GM21529 (cell line): ENCODE measurements at regions not wholly inside any gene's neighbourhood (a gene's known extent, or its start where the extent isn't known, plus 50 kb on each side); places are given as distances from the start of the nearest gene placed in this dataset.

Experiments
- ATAC-seq: cut with Tn5 transposase; IDR thresholded peaks from one replicate; pipeline ENCODE4 v1.9.1; 2021; ENCODE audit not compliant: unreplicated experiment

- no peak for ATAC-seq
These were observed 169.4 kb downstream of the WT1 start for GRCh38 chr11:32265911-32266310.

- ATAC-seq, result no peak
These were observed 168.7 kb downstream of the WT1 start for GRCh38 chr11:32266601-32267000.

DNA sequence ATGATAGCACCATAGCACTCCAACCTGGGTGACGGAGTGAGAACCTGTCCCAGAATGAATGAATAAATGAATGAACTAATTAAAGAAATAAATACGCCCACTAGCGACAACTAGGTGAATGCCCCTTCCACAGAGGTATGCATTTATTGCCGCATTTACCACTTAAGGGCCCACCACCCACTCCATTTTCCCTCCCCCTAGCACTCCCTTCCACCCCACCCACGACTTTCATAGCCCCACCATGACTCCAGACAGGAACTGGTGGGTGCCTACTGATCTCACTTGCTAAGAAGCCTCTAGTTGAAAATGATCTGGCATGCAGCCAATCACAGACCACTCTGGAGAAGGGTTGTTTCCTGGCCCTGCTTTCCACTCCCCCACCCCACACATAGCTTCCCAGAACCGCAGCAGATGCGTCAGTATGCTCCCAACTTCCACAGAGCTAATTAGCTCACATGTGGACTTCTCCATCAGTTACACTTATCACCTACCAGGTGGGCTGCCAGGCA lies 167.6 kb downstream of the WT1 start:
- no peak for ATAC-seq

GRCh38 chr11:32273931-32274330 lies 161.4 kb downstream of the WT1 start:
- no peak for ATAC-seq

- ATAC-seq, result no peak
These were observed 155.7 kb downstream of the WT1 start for GRCh38 chr11:32279672-32280071.

DNA sequence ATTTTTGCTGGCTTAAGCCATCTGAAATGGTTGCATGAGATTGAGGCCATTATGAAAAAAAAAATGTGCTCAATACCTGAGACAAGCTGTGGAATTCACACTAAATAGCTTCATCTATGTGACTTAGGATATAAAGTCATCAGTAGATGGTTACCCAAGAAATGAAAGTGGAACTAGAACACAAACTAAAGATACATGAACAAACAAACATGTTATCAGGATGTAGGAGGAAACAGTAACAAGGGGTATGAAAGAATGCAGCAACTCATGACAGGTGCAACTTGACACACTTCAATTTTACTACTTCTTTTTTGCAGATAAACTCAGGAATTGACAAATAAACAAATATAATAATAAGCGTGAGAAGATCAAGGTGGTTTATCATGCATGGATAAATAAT lies 155.0 kb downstream of the WT1 start:
- no peak for ATAC-seq

- ATAC-seq, result no peak
These were observed 147.1 kb downstream of the WT1 start for GRCh38 chr11:32288276-32288675.

DNA sequence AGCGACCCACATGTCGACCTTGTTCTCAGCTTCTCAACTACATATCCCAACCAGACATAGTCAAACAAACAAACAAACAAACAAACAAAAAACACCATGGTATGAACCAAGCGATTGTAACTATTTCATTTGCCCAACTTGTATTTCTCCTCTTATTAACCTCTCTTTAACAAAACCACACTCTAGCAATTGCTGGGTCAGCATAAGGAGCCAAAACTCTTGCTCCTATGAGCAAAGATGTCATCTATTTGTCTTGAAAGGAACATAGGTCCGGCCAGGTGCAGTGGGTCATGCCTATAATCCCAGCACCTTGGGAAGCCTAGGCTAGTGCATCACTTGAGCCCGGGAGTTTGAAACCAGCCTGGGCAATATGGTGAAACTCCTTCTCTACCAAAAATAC lies 145.6 kb downstream of the WT1 start:
- no peak for ATAC-seq

GRCh38 chr11:32290783-32291182 lies 144.6 kb downstream of the WT1 start:
- no peak for ATAC-seq

DNA sequence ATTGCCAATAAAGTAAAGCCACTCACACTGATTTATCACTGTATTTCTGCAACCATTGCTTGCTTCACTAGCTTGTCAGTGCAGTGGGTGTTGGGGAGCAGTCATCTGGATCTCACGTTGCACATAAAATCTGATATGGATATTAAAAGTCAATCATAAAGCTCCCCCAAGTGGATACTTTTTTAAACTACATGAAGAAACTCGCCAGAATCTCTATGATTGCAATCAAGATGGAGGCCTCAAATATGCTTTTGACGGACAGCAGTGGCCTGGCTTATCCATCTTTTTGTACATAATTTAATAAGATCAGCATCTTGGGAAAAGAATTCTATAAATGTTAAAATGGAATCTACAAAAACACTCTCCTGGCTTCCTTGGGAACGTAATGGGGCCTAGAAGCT lies 137.7 kb downstream of the WT1 start:
- ATAC-seq, result peak; percentile 48

GRCh38 chr11:32302826-32303225 lies 132.5 kb downstream of the WT1 start:
- ATAC-seq, result no peak

DNA sequence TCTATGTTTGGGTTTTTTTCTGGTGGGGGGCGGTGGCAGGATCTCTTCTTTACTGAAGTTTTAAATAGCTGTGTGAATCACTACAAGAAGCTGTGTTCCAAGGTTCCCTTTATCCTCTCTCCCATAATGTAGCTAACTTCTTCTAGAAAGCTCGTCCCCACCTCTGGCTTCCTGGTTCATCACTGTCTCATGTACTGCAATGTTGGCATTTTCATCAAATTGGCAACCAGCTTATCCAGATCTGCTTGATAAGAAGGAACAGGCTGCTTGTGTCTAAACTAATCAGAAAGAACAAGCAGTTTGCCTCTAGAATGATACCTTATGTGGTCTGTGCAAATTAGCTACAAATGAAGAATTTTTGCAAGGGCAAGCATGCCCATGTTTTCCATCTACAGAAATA lies 130.8 kb downstream of the WT1 start:
- ATAC-seq, result no peak

GRCh38 chr11:32305460-32305859 lies 129.9 kb downstream of the WT1 start:
- no peak for ATAC-seq

DNA sequence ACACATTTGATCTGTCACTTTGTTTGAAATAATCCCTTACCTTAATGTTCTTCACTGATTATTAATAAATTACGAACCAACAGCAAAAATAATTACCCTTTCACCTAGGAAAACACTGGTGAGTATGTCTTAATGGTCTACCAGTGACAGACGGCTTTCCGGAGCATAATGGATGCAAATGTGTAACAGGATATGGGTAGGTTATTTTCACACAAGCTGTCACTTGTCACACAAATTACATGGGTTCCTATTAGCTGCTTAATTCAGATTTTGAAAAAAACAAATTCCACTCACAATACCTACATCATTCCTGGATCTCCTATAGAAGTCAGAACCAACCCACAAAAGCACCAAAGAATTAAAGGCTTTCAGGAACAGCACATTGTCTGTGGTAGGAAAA lies 127.9 kb downstream of the WT1 start:
- no peak for ATAC-seq

DNA sequence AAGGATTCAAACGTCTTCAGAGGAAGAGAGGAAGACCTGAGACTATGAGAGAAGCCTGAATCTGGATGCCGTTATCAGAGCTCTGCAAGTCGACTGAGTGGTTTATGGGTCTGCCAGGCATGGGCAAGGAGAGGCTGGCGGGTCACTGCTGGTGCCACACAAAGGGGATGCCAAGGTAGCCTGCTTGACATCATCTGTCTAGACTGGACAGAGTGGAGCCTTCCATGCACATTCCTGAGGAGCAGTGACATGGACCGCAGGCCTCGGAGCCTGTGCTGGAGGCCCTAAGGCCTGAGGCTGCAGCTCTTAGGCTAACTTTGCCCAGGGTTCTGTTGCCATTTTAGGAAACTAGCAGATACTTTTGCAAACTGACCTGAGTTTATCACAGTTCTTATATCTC lies 127.4 kb downstream of the WT1 start:
- no peak for ATAC-seq

GRCh38 chr11:32309530-32310213 lies 125.7 kb downstream of the WT1 start:
- ATAC-seq, result no peak

GRCh38 chr11:32310214-32310601 lies 125.1 kb downstream of the WT1 start:
- no peak for ATAC-seq

GRCh38 chr11:32311346-32312065 lies 123.8 kb downstream of the WT1 start:
- ATAC-seq, result no peak

GRCh38 chr11:32312206-32312817 lies 123.0 kb downstream of the WT1 start:
- no peak for ATAC-seq

GRCh38 chr11:32312865-32313403 lies 122.4 kb downstream of the WT1 start:
- no peak for ATAC-seq

DNA sequence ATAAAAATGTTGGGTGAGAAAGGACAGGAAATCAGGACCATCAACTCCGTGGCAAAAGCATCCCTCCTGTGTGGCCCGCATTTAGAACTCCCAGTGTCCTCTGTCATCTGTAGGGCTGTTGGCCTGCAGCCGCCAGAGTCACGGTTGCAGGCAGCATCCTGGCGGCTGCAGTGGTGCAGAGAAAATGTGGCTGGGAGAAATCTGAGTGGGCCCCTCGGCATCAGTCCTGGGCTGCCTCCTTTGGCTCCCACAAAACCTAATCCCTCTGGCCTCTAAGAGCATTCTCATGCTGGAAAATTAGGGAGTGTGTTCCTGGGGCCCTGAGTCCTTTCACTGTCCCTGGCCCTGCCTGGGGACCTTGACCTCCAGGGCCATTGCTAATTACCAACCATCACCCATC lies 121.9 kb downstream of the WT1 start:
- ATAC-seq, result no peak

DNA sequence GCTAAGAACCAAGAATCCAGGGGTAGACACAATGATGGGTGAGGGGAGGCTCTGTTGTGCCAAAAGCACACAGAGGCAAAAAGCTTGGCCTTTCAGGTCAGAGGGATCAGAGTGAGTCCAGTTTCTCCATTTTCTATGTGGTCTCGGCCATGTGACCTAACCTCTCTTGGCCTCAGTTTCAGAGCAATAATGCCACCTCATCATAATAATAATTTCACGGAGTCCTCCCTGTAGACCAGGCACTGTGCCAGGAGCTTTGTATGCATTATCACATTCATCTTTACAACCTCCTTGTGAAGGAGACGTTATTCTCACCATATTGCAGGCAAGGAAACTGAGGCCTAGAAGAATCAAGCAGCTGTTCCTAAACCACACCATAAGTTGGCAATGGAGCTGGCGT lies 120.2 kb downstream of the WT1 start:
- no peak for ATAC-seq
